ENCODE measurements at regions not wholly inside any gene's neighbourhood (a gene's known extent, or its start where the extent isn't known, plus 50 kb on each side); places are given as distances from the start of the nearest gene placed in this dataset.

- no peak for TF ChIP-seq CTCF (optimal IDR thresholded peaks at IDR 0.05 in 1 of 3, IDR thresholded peaks at IDR 0.05 in 1 of 3, conservative IDR thresholded peaks at IDR 0.05 in 1 of 3; ENCODE audit: extremely low read depth in 1 of 3, insufficient read depth in 2 of 3, low read length in 3 of 3)
- no peak for TF ChIP-seq EZH2 (IDR thresholded peaks at IDR 0.05; ENCODE audit: low read length)
These were observed 102.0 kb downstream of the IL12A start for GRCh38 chr3:160090653-160091052.
